ENCODE measurements at regions not wholly inside any gene's neighbourhood (a gene's known extent, or its start where the extent isn't known, plus 50 kb on each side); places are given as distances from the start of the nearest gene placed in this dataset.

- TF ChIP-seq CTCF (IDR thresholded peaks at IDR 0.05) (no peak), POLR2A (IDR thresholded peaks at IDR 0.05) (no peak)
Measured at GRCh38 chr3:157662171-157662570, 159.0 kb upstream of the VEPH1 start.

Data from Peyer's patch (tissue), 4 donors.